Hepatocyte (in vitro differentiated cells): ENCODE measurements at regions not wholly inside any gene's neighbourhood (a gene's known extent, or its start where the extent isn't known, plus 50 kb on each side); places are given as distances from the start of the nearest gene placed in this dataset.

ENCODE experiments used
- CTCF ChIP-seq: fragments of 200-600 bp; sonication (generic); IDR thresholded peaks from 2 replicates; pipeline ENCODE4 v1.5.1; 2016; ENCODE audit warnings: antibody characterized with exemption, mild to moderate bottlenecking; ENCODE audit not compliant: poor library complexity
- EZH2 ChIP-seq: fragments of 200-600 bp; sonication (generic); IDR thresholded peaks from 2 replicates; pipeline ENCODE4 v1.6.1; 2016; ENCODE audit warnings: antibody characterized with exemption, mild to moderate bottlenecking, borderline replicate concordance
- EZH2phosphoT487 ChIP-seq: fragments of 200-600 bp; sonication (generic); IDR thresholded peaks from one replicate; pipeline ENCODE4 v1.6.1; 2018; ENCODE audit warnings: antibody characterized with exemption, mild to moderate bottlenecking, low read depth, moderate library complexity; ENCODE audit not compliant: unreplicated experiment, severe bottlenecking

DNA sequence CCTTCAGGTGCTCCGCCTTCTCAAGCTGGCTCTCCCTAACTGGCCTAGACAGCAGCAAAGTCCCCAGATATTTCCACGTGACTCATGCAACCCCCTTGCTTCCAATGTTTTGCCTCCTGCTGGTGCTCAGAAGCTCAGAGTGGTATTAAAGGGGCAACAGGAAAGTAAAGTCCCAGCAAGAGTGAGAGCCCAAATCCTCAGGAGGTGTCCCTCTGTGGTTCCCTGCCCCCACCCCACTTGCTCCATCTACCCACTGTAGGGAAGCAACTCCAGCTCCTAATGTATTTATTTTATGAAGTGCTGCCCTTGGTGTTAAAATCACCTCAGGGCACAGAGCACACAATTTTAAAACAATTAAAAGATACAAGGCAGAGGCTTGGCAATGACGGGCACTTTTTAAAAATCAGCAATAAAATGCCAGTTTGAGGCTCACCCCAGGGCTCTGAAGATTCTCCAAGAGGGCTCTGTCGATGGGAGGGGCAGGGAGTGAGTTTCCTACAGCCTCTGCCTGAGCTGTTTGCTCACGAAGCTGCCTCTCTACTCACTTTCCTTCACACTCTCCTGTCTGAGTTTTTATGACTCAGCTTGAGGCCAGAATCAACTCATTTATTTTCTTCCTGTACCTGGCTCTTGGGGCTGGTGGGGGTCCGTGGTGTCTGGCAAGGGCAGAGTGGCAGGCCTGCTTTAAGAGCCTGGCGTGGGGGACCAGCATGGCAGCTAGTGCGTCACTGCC lies 81.9 kb upstream of the MAX start:
- no peak for TF ChIP-seq CTCF
- no peak for TF ChIP-seq EZH2phosphoT487
- no peak for TF ChIP-seq EZH2
